Sigmoid colon (tissue), 4 donors: ENCODE measurements at regions not wholly inside any gene's neighbourhood (a gene's known extent, or its start where the extent isn't known, plus 50 kb on each side); places are given as distances from the start of the nearest gene placed in this dataset.
"Not testable (repeated sequence)": the region's sequence is repeated elsewhere in the genome, so short reads cannot be mapped to it uniquely, and the experiment has no call there.

ENCODE experiments used
- CTCF ChIP-seq, 4 experiments: fragments of 450-650 bp in 3 of 4; fragments of 200-600 bp in 1 of 4; IDR thresholded peaks; one replicate each; pipeline ENCODE4 v1.5.1; 2016 to 2019; ENCODE audit warnings: antibody characterized with exemption in 4 of 4, mild to moderate bottlenecking in 3 of 4, moderate library complexity in 2 of 4
- POLR2A ChIP-seq, 2 donors: fragments of 450-650 bp; IDR thresholded peaks; one replicate each; pipeline ENCODE4 v1.6.1; 2016; ENCODE audit warnings: antibody characterized with exemption in 2 of 2, mild to moderate bottlenecking in 2 of 2, moderate library complexity in 2 of 2
- POLR2AphosphoS5 ChIP-seq, 4 donors: sonication (generic); formaldehyde crosslinking; IDR thresholded peaks; one replicate each; pipeline ENCODE4 v1.6.1; 2017; ENCODE audit warnings: antibody characterized with exemption in 4 of 4

DNA sequence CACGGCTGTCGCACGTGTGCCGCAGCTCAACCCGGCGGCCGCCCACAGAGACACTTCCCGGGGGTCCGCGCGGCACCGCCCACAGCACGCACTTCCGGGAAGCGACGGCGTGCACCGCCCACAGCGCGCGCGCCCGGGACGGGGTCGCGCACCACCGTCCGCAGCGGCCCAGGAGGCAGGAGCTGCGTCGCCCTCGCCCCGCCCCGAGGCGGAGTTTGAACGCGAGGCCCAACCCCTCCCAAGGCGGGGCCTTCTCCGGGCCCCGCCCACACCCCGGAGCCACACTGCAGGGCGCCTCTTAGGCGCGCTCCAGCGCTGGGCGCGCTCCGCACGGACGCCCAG lies 5366.8 kb upstream of the TPTE start:
- TF ChIP-seq CTCF, POLR2AphosphoS5, POLR2A (IDR thresholded peaks at IDR 0.05): not testable (repeated sequence)
